ENCODE measurements at regions not wholly inside any gene's neighbourhood (a gene's known extent, or its start where the extent isn't known, plus 50 kb on each side); places are given as distances from the start of the nearest gene placed in this dataset.

- DNase-seq, result no peak
Measured at GRCh38 chr20:37596890-37597536, 69.3 kb upstream of the BLCAP start.

DNA sequence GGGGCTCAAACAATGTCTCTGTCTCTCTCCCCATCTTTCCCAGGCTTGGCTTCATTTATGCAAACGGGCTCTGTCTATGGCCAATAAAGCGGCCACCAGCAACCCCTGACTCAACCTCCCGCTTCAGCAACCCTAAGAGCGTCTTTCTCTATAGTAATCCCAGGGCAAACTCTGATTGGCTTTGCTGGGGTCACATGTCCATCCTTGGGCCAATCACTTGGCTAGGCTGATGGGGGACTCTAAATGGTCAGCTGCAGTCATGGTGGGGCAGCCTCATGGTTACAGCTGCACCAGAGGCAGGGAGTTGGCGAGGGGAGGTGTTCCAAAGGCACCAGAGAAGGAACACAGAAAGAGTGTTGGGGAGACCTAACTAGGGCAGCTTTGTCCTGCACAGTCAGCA is 68.5 kb upstream of the BLCAP start:
- DNase-seq, result no peak

GRCh38 chr20:37593710-37594109 is 66.0 kb upstream of the BLCAP start:
- DNase-seq, result no peak

- DNase-seq, result no peak
Measured at GRCh38 chr20:37590938-37591490, 63.3 kb upstream of the BLCAP start.

DNA sequence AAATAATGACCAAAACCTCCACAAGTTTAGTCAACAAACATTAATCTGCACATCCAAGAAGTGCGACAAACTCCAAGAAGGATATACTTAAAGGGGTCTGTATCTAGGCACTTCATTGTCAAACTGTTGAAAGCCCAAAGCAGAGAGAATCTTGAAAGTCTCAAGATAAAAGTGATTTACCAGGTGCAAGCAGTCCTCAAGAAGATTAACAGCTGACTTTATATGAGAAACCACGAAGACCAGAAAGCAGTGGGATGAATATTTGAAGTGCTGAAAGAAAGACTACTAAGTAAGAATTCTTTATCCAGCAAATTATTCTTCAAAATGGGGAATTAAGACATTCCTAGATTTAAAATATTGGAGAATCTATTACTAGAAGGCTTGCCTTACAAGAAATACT is 58.4 kb upstream of the BLCAP start:
- no peak for DNase-seq

DNA sequence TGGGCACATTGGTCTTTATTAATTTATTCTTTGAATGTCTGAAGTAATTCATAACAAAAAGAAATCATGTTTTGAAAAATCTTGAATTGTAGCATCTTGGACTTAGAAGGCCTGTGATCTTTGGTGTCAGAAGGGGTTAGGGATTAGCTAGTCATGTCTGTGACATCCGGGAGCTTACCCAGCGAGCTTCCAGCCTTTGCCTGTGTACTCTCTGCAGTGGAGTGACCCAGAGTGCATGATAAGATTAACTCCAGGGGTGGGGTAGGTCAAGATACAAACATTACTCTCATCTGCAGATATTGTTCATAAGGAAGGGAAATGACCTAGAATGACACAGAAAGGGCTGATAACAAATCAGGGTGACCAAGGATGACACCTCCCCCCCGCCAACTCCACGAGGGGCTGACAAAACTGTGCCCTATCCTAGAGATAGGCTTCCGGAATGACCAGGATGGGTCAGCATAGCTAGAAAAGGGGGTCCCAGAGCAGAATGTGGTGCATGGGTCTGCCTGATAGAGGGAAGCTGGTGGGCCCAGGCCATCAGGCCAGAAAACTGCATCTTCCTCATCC is 56.6 kb upstream of the BLCAP start:
- DNase-seq, result no peak

- DNase-seq, result no peak
Measured at GRCh38 chr20:37581246-37581645, 53.6 kb upstream of the BLCAP start.

DNA sequence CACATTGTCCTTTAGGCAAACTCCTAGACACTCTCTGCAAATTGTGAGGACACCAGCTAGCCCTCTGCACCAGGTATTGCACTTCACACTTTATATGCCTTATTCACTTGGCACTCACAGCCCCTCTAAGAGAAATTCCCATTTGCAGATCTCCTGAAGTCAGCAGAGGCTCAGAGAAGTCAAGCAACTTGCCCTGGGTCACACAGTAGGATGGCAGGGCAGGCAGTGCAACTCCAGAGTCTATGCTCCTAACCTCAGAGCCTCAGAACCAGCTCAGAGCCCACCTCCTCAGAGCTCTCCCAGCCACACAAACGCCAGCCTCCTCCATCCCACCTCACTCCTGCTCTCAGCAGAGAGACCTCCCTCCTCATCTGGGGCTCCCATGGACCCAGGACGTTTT is 52.4 kb upstream of the BLCAP start:
- no peak for DNase-seq

DNA sequence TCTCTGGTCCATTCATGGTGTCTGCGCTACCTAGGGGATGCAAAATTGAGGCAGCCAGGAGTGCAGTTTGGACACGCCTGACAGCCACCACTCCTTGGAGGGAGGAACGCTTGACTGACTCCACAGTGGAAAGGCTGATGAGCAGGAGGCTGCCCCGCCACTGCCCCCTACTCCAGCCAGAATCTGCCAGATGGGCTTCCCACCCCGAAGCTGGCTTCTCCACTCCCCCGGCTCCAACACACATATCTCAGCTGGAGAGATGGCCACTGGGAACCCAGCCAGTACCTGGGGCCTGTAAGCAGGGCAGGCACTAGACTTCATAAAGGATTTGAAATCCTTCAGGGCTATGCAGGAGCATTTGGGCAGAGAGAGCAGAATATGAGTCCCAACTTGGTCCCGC is 51.4 kb upstream of the BLCAP start:
- DNase-seq, result no peak

- DNase-seq, result no peak
Measured at GRCh38 chr20:37577981-37578380, 50.3 kb upstream of the BLCAP start.

All from activated CD4-positive, alpha-beta T cell treated with anti-CD3 and anti-CD28 coated beads for 48 hours (primary cell).